ENCODE measurements at regions not wholly inside any gene's neighbourhood (a gene's known extent, or its start where the extent isn't known, plus 50 kb on each side); places are given as distances from the start of the nearest gene placed in this dataset.

DNA sequence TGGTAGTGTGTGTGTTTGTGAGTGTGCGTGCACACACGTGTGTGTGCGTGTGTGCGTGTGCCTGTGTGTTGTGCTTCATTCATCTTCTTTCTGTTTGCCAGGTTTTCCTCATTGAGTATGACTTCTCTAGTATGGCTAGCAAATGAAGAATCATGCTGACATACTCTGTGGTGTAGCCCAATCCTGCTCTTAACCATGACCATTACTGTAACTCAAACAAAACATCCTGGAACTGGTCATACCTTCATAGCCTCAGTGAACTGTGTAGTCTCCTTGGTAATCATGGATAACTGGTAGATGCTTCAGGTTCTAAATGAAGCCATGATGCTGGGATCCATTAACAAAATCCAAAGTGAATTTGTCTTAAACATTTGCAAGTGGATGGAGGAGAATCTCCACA is 1117.7 kb downstream of the BCL11B start:
- H3K4me3 Mint-ChIP-seq (ENCODE audit: unreplicated experiment) = no peak overlapping the region
- no peaks in the 10 kb centered on the region for H3K36me3 Mint-ChIP-seq (ENCODE audit: insufficient read depth, unreplicated experiment)
- TF ChIP-seq, protein P1, sequence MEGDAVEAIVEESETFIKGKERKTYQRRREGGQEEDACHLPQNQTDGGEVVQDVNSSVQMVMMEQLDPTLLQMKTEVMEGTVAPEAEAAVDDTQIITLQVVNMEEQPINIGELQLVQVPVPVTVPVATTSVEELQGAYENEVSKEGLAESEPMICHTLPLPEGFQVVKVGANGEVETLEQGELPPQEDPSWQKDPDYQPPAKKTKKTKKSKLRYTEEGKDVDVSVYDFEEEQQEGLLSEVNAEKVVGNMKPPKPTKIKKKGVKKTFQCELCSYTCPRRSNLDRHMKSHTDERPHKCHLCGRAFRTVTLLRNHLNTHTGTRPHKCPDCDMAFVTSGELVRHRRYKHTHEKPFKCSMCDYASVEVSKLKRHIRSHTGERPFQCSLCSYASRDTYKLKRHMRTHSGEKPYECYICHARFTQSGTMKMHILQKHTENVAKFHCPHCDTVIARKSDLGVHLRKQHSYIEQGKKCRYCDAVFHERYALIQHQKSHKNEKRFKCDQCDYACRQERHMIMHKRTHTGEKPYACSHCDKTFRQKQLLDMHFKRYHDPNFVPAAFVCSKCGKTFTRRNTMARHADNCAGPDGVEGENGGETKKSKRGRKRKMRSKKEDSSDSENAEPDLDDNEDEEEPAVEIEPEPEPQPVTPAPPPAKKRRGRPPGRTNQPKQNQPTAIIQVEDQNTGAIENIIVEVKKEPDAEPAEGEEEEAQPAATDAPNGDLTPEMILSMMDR (IDR thresholded peaks at IDR 0.05; ENCODE audit: insufficient read depth in 1 of 2, low read depth in 1 of 2, low read length in 1 of 2, severe bottlenecking in 1 of 2, unreplicated experiment in 1 of 2) = no peak
- H3K4me1 Mint-ChIP-seq (ENCODE audit: low read depth, unreplicated experiment) = no peaks in the 10 kb centered on the region
- CTCF ChIA-PET = no interaction called here
- Histone ChIP-seq H3K9me3 (no peaks in the 10 kb centered on the region), H3K4me1 (no peaks in the 10 kb centered on the region), H3K4me3 (ENCODE audit: low read depth, low read length) (no peak overlapping the region), H3K36me3 (ENCODE audit: control insufficient read depth, insufficient read depth, low read length) (no peaks in the 10 kb centered on the region), H3K27me3 (replicated peaks; ENCODE audit: control insufficient read depth, insufficient read depth, low read length) (no peaks in the 10 kb centered on the region)
- intact Hi-C loops (cut with micrococcal nuclease; ENCODE audit: unreplicated experiment) = no loop called here
- DNase-seq = no peak
- peaks cover 8% of the 10 kb centered on the region for H3K27me3 Mint-ChIP-seq (ENCODE audit: insufficient read depth, unreplicated experiment)
- POLR2A ChIA-PET = no interaction called here
- no peaks in the 10 kb centered on the region for H3K9me3 Mint-ChIP-seq (ENCODE audit: unreplicated experiment)
- BruUV-seq (replicated peaks) = no TSS peak
- no peak overlapping the region for H3K27ac Mint-ChIP-seq (ENCODE audit: unreplicated experiment)

DNA sequence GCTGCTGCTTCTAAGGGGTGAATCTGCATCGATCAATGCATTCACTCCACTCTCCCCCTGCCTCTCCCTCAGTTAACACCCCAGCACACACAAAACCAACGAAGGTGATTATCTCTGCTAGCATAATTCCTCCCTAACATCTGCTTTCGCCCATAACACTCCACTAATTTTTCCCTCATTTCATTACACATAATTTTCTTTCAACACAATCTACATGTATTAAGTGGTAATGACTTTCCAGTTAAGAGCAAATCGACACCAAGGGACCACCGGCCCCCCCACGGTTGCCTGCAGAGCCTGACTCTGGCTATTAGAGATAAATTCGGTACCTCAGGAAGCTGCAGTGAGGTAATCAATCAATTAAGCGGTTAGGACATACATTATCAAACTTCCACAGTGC is 1115.6 kb downstream of the BCL11B start:
- no peaks in the 10 kb centered on the region for H3K9me3 ChIP-seq
- no peak for DNase-seq
- no peaks in the 10 kb centered on the region for H3K36me3 ChIP-seq (ENCODE audit: control insufficient read depth, insufficient read depth, low read length)
- ChIA-PET POLR2A (no interaction called here), CTCF (no interaction called here)
- H3K4me3 ChIP-seq (ENCODE audit: low read depth, low read length) = no peak overlapping the region
- no peak overlapping the region for H3K27ac Mint-ChIP-seq (ENCODE audit: unreplicated experiment)
- no peaks in the 10 kb centered on the region for H3K9me3 Mint-ChIP-seq (ENCODE audit: unreplicated experiment)
- no peak overlapping the region for H3K4me3 Mint-ChIP-seq (ENCODE audit: unreplicated experiment)
- H3K27me3 ChIP-seq (replicated peaks; ENCODE audit: control insufficient read depth, insufficient read depth, low read length) = no peaks in the 10 kb centered on the region
- TF ChIP-seq, protein P1 (IDR thresholded peaks at IDR 0.05; ENCODE audit: insufficient read depth in 1 of 2, low read depth in 1 of 2, low read length in 1 of 2, severe bottlenecking in 1 of 2, unreplicated experiment in 1 of 2) = no peak
- BruUV-seq (replicated peaks) = no TSS peak
- peaks cover 10% of the 10 kb centered on the region for H3K27me3 Mint-ChIP-seq (ENCODE audit: insufficient read depth, unreplicated experiment)
- intact Hi-C loops (cut with micrococcal nuclease; ENCODE audit: unreplicated experiment) = no loop called here
- H3K36me3 Mint-ChIP-seq (ENCODE audit: insufficient read depth, unreplicated experiment) = no peaks in the 10 kb centered on the region
- no peaks in the 10 kb centered on the region for H3K4me1 ChIP-seq
- H3K4me1 Mint-ChIP-seq (ENCODE audit: low read depth, unreplicated experiment) = no peaks in the 10 kb centered on the region

GRCh38 chr14:98160901-98161300 is 1111.1 kb downstream of the BCL11B start:
- Mint-ChIP-seq H3K9me3 (ENCODE audit: unreplicated experiment) (no peaks in the 10 kb centered on the region), H3K4me3 (ENCODE audit: unreplicated experiment) (no peak overlapping the region), H3K4me1 (ENCODE audit: low read depth, unreplicated experiment) (no peaks in the 10 kb centered on the region), H3K27me3 (ENCODE audit: insufficient read depth, unreplicated experiment) (peaks cover 15% of the 10 kb centered on the region), H3K27ac (ENCODE audit: unreplicated experiment) (no peak overlapping the region), H3K36me3 (ENCODE audit: insufficient read depth, unreplicated experiment) (no peaks in the 10 kb centered on the region)
- CTCF ChIA-PET = no interaction called here
- Histone ChIP-seq H3K27me3 (replicated peaks; ENCODE audit: control insufficient read depth, insufficient read depth, low read length) (no peaks in the 10 kb centered on the region), H3K4me3 (ENCODE audit: low read depth, low read length) (no peak overlapping the region), H3K4me1 (no peaks in the 10 kb centered on the region), H3K9me3 (no peaks in the 10 kb centered on the region), H3K36me3 (ENCODE audit: control insufficient read depth, insufficient read depth, low read length) (no peaks in the 10 kb centered on the region)
- no TSS peak for BruUV-seq (replicated peaks)
- intact Hi-C loops (cut with micrococcal nuclease; ENCODE audit: unreplicated experiment) = no loop called here
- no peak for DNase-seq
- POLR2A ChIA-PET = no interaction called here
- TF ChIP-seq, protein P1 (IDR thresholded peaks at IDR 0.05; ENCODE audit: insufficient read depth in 1 of 2, low read depth in 1 of 2, low read length in 1 of 2, severe bottlenecking in 1 of 2, unreplicated experiment in 1 of 2) = no peak

Measured in Caco-2 (cell line).